ENCODE measurements at regions not wholly inside any gene's neighbourhood (a gene's known extent, or its start where the extent isn't known, plus 50 kb on each side); places are given as distances from the start of the nearest gene placed in this dataset.

- TF ChIP-seq ZNF10 (CRISPR knock-in tag; IDR thresholded peaks at IDR 0.05; ENCODE audit: borderline replicate concordance, low read depth) (no peak), TRAFD1 (CRISPR knock-in tag; IDR thresholded peaks at IDR 0.05; ENCODE audit: borderline replicate concordance) (no peak; the same call in 1 of the 2 replicates), SNAPC2 (CRISPR knock-in tag; IDR thresholded peaks at IDR 0.05) (peak; percentile 94; the same call in 1 of the 2 replicates), ZNF441 (CRISPR knock-in tag; IDR thresholded peaks at IDR 0.05; ENCODE audit: borderline replicate concordance) (peak; percentile 95), CREBL2 (CRISPR knock-in tag; IDR thresholded peaks at IDR 0.05; ENCODE audit: borderline replicate concordance) (no peak), GZF1 (CRISPR knock-in tag; IDR thresholded peaks at IDR 0.05) (peak; percentile 82; the same call in 1 of the 2 replicates), ZNF235 (CRISPR knock-in tag; IDR thresholded peaks at IDR 0.05; ENCODE audit: borderline replicate concordance) (0 out of 2 replicates have a peak, but pooled peaks have one; percentile 47), ZNF260 (CRISPR knock-in tag; IDR thresholded peaks at IDR 0.05; ENCODE audit: borderline replicate concordance, low read depth) (no peak), ONECUT2 (CRISPR knock-in tag; IDR thresholded peaks at IDR 0.05) (peak; percentile 58; the same call in 1 of the 2 replicates), GMEB1 (CRISPR knock-in tag; IDR thresholded peaks at IDR 0.05; ENCODE audit: borderline replicate concordance) (peak; percentile 57; the same call in 1 of the 2 replicates), CENPBD1 (CRISPR knock-in tag; IDR thresholded peaks at IDR 0.05; ENCODE audit: borderline replicate concordance, low read depth) (0 out of 2 replicates have a peak, but pooled peaks have one; percentile 33), ISX (CRISPR knock-in tag; conservative IDR thresholded peaks at IDR 0.05) (no peak), KAT2B (IDR thresholded peaks at IDR 0.05; ENCODE audit: borderline replicate concordance, low read depth, low read length) (no peak), AGO2 (optimal IDR thresholded peaks at IDR 0.05; ENCODE audit: low read depth, low read length) (no peak), ELK4 (CRISPR knock-in tag; IDR thresholded peaks at IDR 0.05; ENCODE audit: borderline replicate concordance) (no peak), HES4 (CRISPR knock-in tag; IDR thresholded peaks at IDR 0.05; ENCODE audit: borderline replicate concordance) (peak; percentile 66; the same call in 1 of the 2 replicates), NCOA5 (CRISPR knock-in tag; IDR thresholded peaks at IDR 0.05) (no peak), RBAK (CRISPR knock-in tag; IDR thresholded peaks at IDR 0.05) (peak; percentile 42; the same call in 1 of the 2 replicates), ZNF850 (CRISPR knock-in tag; conservative IDR thresholded peaks at IDR 0.05) (0 out of 2 replicates have a peak, but pooled peaks have one; percentile 64), MTF1 (CRISPR knock-in tag; IDR thresholded peaks at IDR 0.05) (no peak), THYN1 (CRISPR knock-in tag; IDR thresholded peaks at IDR 0.05; ENCODE audit: borderline replicate concordance, low read depth) (peak; percentile 71; the same call in 1 of the 2 replicates), ZNF878 (CRISPR knock-in tag; IDR thresholded peaks at IDR 0.05) (peak; percentile 95), TOPORS (CRISPR knock-in tag; IDR thresholded peaks at IDR 0.05) (peak; percentile 98), ZNF839 (CRISPR knock-in tag; IDR thresholded peaks at IDR 0.05; ENCODE audit: borderline replicate concordance) (no peak)
Observed at GRCh38 chr2:215749092-215749957, 264.0 kb downstream of the MREG start (continued).

All from HepG2 (cell line).